ENCODE measurements at regions not wholly inside any gene's neighbourhood (a gene's known extent, or its start where the extent isn't known, plus 50 kb on each side); places are given as distances from the start of the nearest gene placed in this dataset.

DNA sequence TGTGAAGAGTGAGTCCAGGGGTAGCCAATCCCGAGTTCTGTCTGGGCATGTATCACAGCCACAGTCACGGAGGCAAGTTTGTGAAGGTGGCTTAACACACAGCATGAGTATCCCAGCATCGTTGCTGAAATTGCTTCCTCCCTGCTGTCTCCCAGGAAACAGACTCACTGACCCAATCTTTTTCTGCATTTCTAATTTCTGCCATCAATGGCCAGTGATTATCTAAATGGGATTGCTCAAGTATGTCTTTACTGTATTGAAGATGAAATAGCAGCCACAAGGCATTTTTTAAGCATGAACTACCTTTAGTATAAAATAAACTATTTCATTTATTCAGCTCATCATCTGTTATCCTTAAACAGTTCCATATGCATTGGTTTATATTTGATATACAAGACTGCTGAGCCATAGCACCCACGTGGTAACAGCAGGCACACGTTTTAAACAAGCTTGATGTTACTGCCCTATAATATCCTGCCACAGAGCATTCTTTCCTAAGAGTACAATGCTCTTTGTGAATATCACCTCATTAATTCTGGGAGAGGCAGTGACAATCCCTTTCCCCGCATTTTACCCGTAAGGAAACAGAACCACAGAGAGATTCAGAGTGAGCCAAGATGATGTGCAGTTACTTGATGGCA, 276.6 kb upstream of the THBS1 start:
- ChIA-PET CTCF (no interaction called here), POLR2A (ENCODE audit: low non-redundant PET) (no interaction called here)
- DNase-seq (ENCODE audit: low spot score): no peak
- no peak overlapping the region for H3K27ac ChIP-seq
- TF ChIP-seq, protein P1, sequence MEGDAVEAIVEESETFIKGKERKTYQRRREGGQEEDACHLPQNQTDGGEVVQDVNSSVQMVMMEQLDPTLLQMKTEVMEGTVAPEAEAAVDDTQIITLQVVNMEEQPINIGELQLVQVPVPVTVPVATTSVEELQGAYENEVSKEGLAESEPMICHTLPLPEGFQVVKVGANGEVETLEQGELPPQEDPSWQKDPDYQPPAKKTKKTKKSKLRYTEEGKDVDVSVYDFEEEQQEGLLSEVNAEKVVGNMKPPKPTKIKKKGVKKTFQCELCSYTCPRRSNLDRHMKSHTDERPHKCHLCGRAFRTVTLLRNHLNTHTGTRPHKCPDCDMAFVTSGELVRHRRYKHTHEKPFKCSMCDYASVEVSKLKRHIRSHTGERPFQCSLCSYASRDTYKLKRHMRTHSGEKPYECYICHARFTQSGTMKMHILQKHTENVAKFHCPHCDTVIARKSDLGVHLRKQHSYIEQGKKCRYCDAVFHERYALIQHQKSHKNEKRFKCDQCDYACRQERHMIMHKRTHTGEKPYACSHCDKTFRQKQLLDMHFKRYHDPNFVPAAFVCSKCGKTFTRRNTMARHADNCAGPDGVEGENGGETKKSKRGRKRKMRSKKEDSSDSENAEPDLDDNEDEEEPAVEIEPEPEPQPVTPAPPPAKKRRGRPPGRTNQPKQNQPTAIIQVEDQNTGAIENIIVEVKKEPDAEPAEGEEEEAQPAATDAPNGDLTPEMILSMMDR (conservative IDR thresholded peaks at IDR 0.05; ENCODE audit: low read depth): no peak

DNA sequence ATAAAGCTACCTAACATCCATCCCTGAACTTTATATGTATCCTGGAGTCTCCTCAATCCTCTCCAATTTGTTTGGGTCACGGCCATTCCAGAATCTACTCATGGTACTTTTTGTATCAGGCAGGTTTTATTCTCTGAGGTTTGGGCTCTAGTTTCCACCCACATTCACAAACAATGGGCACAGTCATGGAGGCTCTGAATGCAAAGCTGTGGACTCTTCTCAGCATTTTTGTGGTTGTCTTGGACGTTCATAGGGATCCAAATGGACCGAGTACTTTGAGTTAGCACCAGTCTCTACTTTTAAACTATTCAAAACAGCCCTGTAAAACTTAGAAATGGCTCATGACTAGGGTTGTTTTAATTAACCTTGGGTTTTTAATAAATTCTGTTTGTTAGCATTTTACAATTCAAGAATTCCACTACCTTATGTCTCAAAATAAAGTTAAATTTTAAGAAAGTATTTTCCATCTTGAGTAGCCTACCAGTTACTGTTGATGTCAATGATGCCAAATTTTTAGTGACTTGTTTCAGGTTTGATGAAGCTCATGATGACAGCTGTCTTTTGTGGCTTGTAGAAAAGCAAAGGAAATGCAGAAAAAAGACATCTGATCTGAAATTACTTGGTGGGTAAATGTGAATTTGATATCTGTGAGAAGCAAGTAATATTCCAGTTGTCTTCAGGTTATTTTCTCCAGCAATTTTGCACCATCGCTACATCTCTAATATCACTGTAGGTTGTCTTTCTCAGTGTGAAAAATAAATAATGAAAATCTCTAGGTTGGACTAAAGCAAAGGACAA, 275.7 kb upstream of the THBS1 start:
- no peak for DNase-seq (ENCODE audit: low spot score)
- TF ChIP-seq, protein P1 (conservative IDR thresholded peaks at IDR 0.05; ENCODE audit: low read depth): no peak
- ChIA-PET POLR2A (ENCODE audit: low non-redundant PET) (no interaction called here), CTCF (interaction anchor here (0.6 kb wide), 1 partner anchor 857 kb away, joined by 3 read pairs; no protein-coding TSS in a partner anchor)
- no peak overlapping the region for H3K27ac ChIP-seq

DNA sequence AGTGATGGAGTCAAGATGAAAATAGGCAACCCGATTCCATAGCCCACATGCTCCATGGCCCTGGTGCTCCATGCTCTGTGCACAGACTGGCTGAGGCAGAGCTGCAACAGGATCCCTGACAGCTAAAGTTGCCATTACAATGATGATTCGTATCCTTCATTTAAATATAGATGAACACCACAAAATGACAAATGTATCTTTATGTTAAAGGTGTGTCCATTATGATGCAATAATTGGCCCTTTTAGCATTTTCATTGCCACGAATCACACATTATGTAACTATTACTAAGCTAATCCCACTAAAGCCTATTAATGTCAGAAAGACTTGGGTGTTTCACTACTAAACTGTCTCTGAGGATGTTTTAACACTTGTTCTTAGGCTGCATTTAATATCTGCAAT, 270.2 kb upstream of the THBS1 start:
- POLR2A ChIA-PET (ENCODE audit: low non-redundant PET): no interaction called here
- peak overlapping the region; percentile 81 for H3K27ac ChIP-seq
- CTCF ChIA-PET: interaction anchor here (0.6 to 0.7 kb wide), 2 partner anchors 56 to 201 kb away, joined by 3 read pairs; no protein-coding TSS in a partner anchor
- TF ChIP-seq, protein P1 (conservative IDR thresholded peaks at IDR 0.05; ENCODE audit: low read depth): no peak
- peak; percentile 37 for DNase-seq (ENCODE audit: low spot score)

DNA sequence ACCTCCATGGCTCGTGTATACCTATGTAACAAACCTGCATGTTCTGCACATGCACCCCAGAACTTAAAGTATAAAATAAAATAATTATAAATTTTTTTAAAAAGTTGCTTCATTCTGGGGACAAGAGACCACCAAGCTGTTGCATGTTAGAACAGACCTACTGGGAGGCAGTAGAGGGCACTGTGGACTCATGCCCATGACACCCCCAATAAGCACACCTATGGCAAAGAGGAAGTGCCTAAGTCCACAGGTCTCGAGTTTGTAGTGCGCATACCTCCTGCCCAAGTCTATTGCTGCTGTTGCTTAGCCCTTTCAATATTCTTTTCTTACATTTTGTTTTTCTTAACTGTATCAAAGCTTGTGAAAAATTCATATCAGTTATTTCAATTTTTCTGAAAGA, 267.9 kb upstream of the THBS1 start:
- TF ChIP-seq, protein P1 (conservative IDR thresholded peaks at IDR 0.05; ENCODE audit: low read depth): no peak
- CTCF ChIA-PET: no interaction called here
- DNase-seq (ENCODE audit: low spot score): no peak
- H3K27ac ChIP-seq: no peak overlapping the region
- POLR2A ChIA-PET (ENCODE audit: low non-redundant PET): no interaction called here

DNA sequence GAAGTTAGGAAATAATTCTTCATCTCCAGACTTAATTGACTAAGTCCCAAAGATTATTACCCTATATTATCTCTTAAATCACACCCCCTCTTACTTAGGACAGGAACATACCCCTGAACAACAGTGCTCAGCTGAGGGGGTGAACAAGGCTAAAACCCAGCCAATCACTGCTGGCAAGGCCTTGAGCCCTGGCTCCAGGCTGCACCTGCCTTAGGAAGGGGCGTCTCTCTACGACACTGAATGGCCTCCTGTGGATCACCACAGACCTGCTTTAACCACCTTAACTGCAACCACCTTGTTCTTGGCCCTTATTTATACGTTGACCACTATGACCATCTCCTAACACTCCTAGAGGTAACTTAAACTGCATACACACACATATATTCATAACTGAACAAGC, 267.4 kb upstream of the THBS1 start:
- TF ChIP-seq, protein P1 (conservative IDR thresholded peaks at IDR 0.05; ENCODE audit: low read depth): no peak
- no peak for DNase-seq (ENCODE audit: low spot score)
- no peak overlapping the region for H3K27ac ChIP-seq
- CTCF ChIA-PET: no interaction called here
- POLR2A ChIA-PET (ENCODE audit: low non-redundant PET): no interaction called here

DNA sequence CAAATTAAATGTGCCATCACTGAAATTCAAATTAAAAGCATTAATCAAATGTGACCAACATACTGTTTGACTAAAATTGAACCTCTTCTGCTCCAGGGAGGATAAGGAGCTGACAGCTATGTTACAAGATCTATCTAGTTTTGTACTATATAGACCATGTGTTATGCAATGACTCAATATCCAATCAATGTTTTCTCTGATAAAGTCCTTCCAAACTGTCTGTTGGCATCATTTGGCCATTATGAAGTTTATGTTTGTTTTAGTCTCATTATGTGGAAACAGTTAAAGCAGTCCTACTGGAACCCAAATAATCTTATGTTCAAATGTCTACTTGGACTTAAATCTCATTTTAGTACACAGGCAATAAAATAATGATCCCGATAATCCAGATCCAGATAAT, 267.0 kb upstream of the THBS1 start:
- POLR2A ChIA-PET (ENCODE audit: low non-redundant PET): no interaction called here

More for the DNA sequence above, 267.0 kb upstream of the THBS1 start:
- TF ChIP-seq, protein P1 (conservative IDR thresholded peaks at IDR 0.05; ENCODE audit: low read depth): no peak
- H3K27ac ChIP-seq: no peak overlapping the region
- CTCF ChIA-PET: no interaction called here
- no peak for DNase-seq (ENCODE audit: low spot score)

Measured in RWPE1 (cell line).